ENCODE measurements at regions not wholly inside any gene's neighbourhood (a gene's known extent, or its start where the extent isn't known, plus 50 kb on each side); places are given as distances from the start of the nearest gene placed in this dataset.

- no TSS peak for BruUV-seq (replicated peaks)
- FAIRE-seq (no peak), ATAC-seq (no peak), DNase-seq (ENCODE audit: extremely low read depth in 1 of 4, low spot score in 3 of 4) (no peak)
- intact Hi-C loops (cut with micrococcal nuclease), result no loop called here
- H4K20me1 ChIP-seq (replicated peaks; ENCODE audit: control insufficient read depth, insufficient read depth, low read length), result peaks cover 8% of the 10 kb centered on the region; the same call in 1 of the 2 replicates
- WGBS (ENCODE audit: insufficient coverage, low coverage, missing lambda C conversion rate), result 0% methylated on average over 6 of the region's 6 CpGs
- no peak overlapping the region for H3K27ac ChIP-seq (ENCODE audit: extremely low read depth, low read depth, low read length)
- no peak overlapping the region for H3K4me3 ChIP-seq
- peaks cover 0 to 2% of the 10 kb centered on the region in 2 experiments; a peak in 1 of 5 replicates for H3K4me1 ChIP-seq (replicated peaks in 1 of 2; ENCODE audit: control insufficient read depth in 2 of 2, insufficient read depth in 2 of 2, low read length in 2 of 2)
- CTCF ChIA-PET (ENCODE audit: low intra/inter-chr PET ratio), result no interaction called here
- H3K9ac ChIP-seq (ENCODE audit: insufficient read depth in 1 of 2, low read depth in 2 of 2, low read length in 2 of 2), result no peak overlapping the region
- H3K9me3 ChIP-seq (replicated peaks; ENCODE audit: control insufficient read depth, insufficient read depth, low read depth, low read length), result no peaks in the 10 kb centered on the region
- H3K9me1 ChIP-seq (ENCODE audit: control insufficient read depth, insufficient read depth, low read length), result peaks cover 3% of the 10 kb centered on the region
- no peaks in the 10 kb centered on the region for H3K36me3 ChIP-seq (ENCODE audit: control insufficient read depth, insufficient read depth, low read length)
- H2AFZ ChIP-seq (ENCODE audit: low read depth, low read length), result no peak overlapping the region
- POLR2A ChIA-PET, result interaction anchor here (0.6 kb wide), 1 partner anchor 28 kb away, joined by 3 read pairs; no protein-coding TSS in a partner anchor
- in situ Hi-C loops (cut with MboI), result no loop called here
- H3K79me2 ChIP-seq (ENCODE audit: control insufficient read depth, insufficient read depth, low read length), result no peaks in the 10 kb centered on the region
- no peak for TF ChIP-seq IFI16 (CRISPR knock-in tag; IDR thresholded peaks at IDR 0.05)
- no peak for TF ChIP-seq NCOR1 (IDR thresholded peaks at IDR 0.05)
- TF ChIP-seq CSDE1 (IDR thresholded peaks at IDR 0.05), result no peak
- no peak for TF ChIP-seq U2AF1 (optimal IDR thresholded peaks at IDR 0.05; ENCODE audit: low read depth, low read length)
- no peak for TF ChIP-seq ZNF217 (CRISPR knock-in tag; IDR thresholded peaks at IDR 0.05)
- no peak for TF ChIP-seq SRSF7 (optimal IDR thresholded peaks at IDR 0.05; ENCODE audit: low read depth, low read length)
- H3K4me2 ChIP-seq (ENCODE audit: insufficient read depth, low read length), result no peak overlapping the region
- H3K27me3 ChIP-seq (ENCODE audit: control insufficient read depth in 2 of 2, insufficient read depth in 2 of 2, low read length in 2 of 2), result peaks cover 4 to 53% of the 10 kb centered on the region in 2 experiments; a peak in 4 of 5 replicates
These were observed 88.4 kb upstream of the TLE3 start for GRCh38 chr15:70186152-70186551.

GRCh38 chr15:70185251-70185711, 87.6 kb upstream of the TLE3 start:
- FAIRE-seq, result no peak
- no peak for ATAC-seq
- no TSS peak for BruUV-seq (replicated peaks)

More at GRCh38 chr15:70185251-70185711, 87.6 kb upstream of the TLE3 start:
- intact Hi-C loops (cut with micrococcal nuclease) (no loop called here), in situ Hi-C loops (cut with MboI) (no loop called here)
- Histone ChIP-seq H3K27me3 (ENCODE audit: control insufficient read depth in 2 of 2, insufficient read depth in 2 of 2, low read length in 2 of 2) (peaks cover 4 to 52% of the 10 kb centered on the region in 2 experiments; a peak in 3 of 5 replicates), H3K4me3 (no peak overlapping the region), H2AFZ (ENCODE audit: low read depth, low read length) (no peak overlapping the region), H3K27ac (ENCODE audit: extremely low read depth, low read depth, low read length) (no peak overlapping the region), H3K9me1 (ENCODE audit: control insufficient read depth, insufficient read depth, low read length) (peaks cover 3% of the 10 kb centered on the region), H3K9ac (ENCODE audit: insufficient read depth in 1 of 2, low read depth in 2 of 2, low read length in 2 of 2) (no peak overlapping the region), H3K4me2 (ENCODE audit: insufficient read depth, low read length) (no peak overlapping the region), H3K79me2 (ENCODE audit: control insufficient read depth, insufficient read depth, low read length) (no peaks in the 10 kb centered on the region), H3K36me3 (ENCODE audit: control insufficient read depth, insufficient read depth, low read length) (no peaks in the 10 kb centered on the region), H4K20me1 (replicated peaks; ENCODE audit: control insufficient read depth, insufficient read depth, low read length) (peaks cover 8% of the 10 kb centered on the region), H3K4me1 (replicated peaks in 1 of 2; ENCODE audit: control insufficient read depth in 2 of 2, insufficient read depth in 2 of 2, low read length in 2 of 2) (peaks cover 0 to 2% of the 10 kb centered on the region in 2 experiments; a peak in 2 of 5 replicates), H3K9me3 (replicated peaks; ENCODE audit: control insufficient read depth, insufficient read depth, low read depth, low read length) (no peaks in the 10 kb centered on the region)
- ChIA-PET CTCF (ENCODE audit: low intra/inter-chr PET ratio) (no interaction called here), POLR2A (interaction anchor here (0.6 kb wide), 1 partner anchor 577 kb away, joined by 3 read pairs; no protein-coding TSS in a partner anchor)
- WGBS (ENCODE audit: insufficient coverage, low coverage, missing lambda C conversion rate), result 0% methylated on average over 5 of the region's 5 CpGs
- DNase-seq (ENCODE audit: extremely low read depth in 1 of 4, low spot score in 3 of 4), result no peak
- TF ChIP-seq TCFL5 (CRISPR knock-in tag; conservative IDR thresholded peaks at IDR 0.05) (no peak), CAMTA2 (CRISPR knock-in tag; conservative IDR thresholded peaks at IDR 0.05) (no peak)
